ENCODE measurements at regions not wholly inside any gene's neighbourhood (a gene's known extent, or its start where the extent isn't known, plus 50 kb on each side); places are given as distances from the start of the nearest gene placed in this dataset.

GRCh38 chr15:96132126-96132525, 198.4 kb upstream of the NR2F2 start:
- Mint-ChIP-seq H3K4me3 (no peak overlapping the region), H3K9me3 (peaks cover 5% of the 10 kb centered on the region), H3K4me1 (no peaks in the 10 kb centered on the region), H3K36me3 (no peaks in the 10 kb centered on the region), H3K27ac (no peak overlapping the region), H3K27me3 (ENCODE audit: low read depth) (0 out of 2 replicates have a peak, but pooled peaks cover 2% of the 10 kb centered on the region)
- ChIA-PET CTCF (no interaction called here), POLR2A (no interaction called here)
- ATAC-seq (no peak), DNase-seq (ENCODE audit: low spot score) (no peak)
- TF ChIP-seq HMGA2 (CRISPR knock-in tag; IDR thresholded peaks at IDR 0.05) (no peak), MLX (CRISPR knock-in tag; IDR thresholded peaks at IDR 0.05) (no peak), NFYB (CRISPR knock-in tag; conservative IDR thresholded peaks at IDR 0.05; ENCODE audit: low read depth) (no peak), ZNF532 (CRISPR knock-in tag; IDR thresholded peaks at IDR 0.05; ENCODE audit: borderline replicate concordance) (no peak), FOXP1 (CRISPR knock-in tag; IDR thresholded peaks at IDR 0.05; ENCODE audit: borderline replicate concordance) (no peak), ZNF281 (CRISPR knock-in tag; IDR thresholded peaks at IDR 0.05) (no peak), GABPB1 (CRISPR knock-in tag; IDR thresholded peaks at IDR 0.05) (no peak), MAX (CRISPR knock-in tag; IDR thresholded peaks at IDR 0.05) (no peak), FOXK1 (CRISPR knock-in tag; IDR thresholded peaks at IDR 0.05) (no peak), ATF6 (CRISPR knock-in tag; IDR thresholded peaks at IDR 0.05) (no peak), KAT7 (CRISPR knock-in tag; IDR thresholded peaks at IDR 0.05; ENCODE audit: borderline replicate concordance) (no peak), SOX15 (CRISPR knock-in tag; IDR thresholded peaks at IDR 0.05) (no peak)

GRCh38 chr15:96135166-96136093, 195.1 kb upstream of the NR2F2 start:
- Mint-ChIP-seq H3K4me3 (no peak overlapping the region), H3K27ac (no peak overlapping the region), H3K4me1 (no peaks in the 10 kb centered on the region), H3K36me3 (no peaks in the 10 kb centered on the region), H3K9me3 (peaks cover 32% of the 10 kb centered on the region), H3K27me3 (ENCODE audit: low read depth) (no peaks in the 10 kb centered on the region)
- ChIA-PET POLR2A (no interaction called here), CTCF (interaction anchor here (0.9 to 1.4 kb wide), 3 partner anchors 8 to 192 kb away, joined by 3 read pairs; no protein-coding TSS in a partner anchor)
- TF ChIP-seq TEAD1 (CRISPR knock-in tag; IDR thresholded peaks at IDR 0.05): no peak
- TF ChIP-seq FOXK1 (CRISPR knock-in tag; IDR thresholded peaks at IDR 0.05): no peak
- TF ChIP-seq STAT6 (CRISPR knock-in tag; conservative IDR thresholded peaks at IDR 0.05; ENCODE audit: low read depth): no peak
- TF ChIP-seq RORB (CRISPR knock-in tag; IDR thresholded peaks at IDR 0.05): no peak
- no peak for TF ChIP-seq MLX (CRISPR knock-in tag; IDR thresholded peaks at IDR 0.05)
- TF ChIP-seq RELA (CRISPR knock-in tag; IDR thresholded peaks at IDR 0.05; ENCODE audit: borderline replicate concordance): no peak
- TF ChIP-seq ZNF219 (CRISPR knock-in tag; IDR thresholded peaks at IDR 0.05; ENCODE audit: borderline replicate concordance): no peak
- TF ChIP-seq ZNF416 (CRISPR knock-in tag; IDR thresholded peaks at IDR 0.05): no peak
- ATAC-seq (no peak), DNase-seq (ENCODE audit: low spot score) (no peak)
